GM12864 (cell line): ENCODE measurements at regions not wholly inside any gene's neighbourhood (a gene's known extent, or its start where the extent isn't known, plus 50 kb on each side); places are given as distances from the start of the nearest gene placed in this dataset.

Source experiments
- DNase-seq: peaks from one replicate; pipeline ENCODE4 v3.0.0-alpha.2; 2011; ENCODE audit warnings: low read depth
- H3K4me3 ChIP-seq: 2 replicates; pipeline ENCODE4 v1.5.1; 2011; ENCODE audit warnings: mild to moderate bottlenecking, low read depth, low read length, control low read depth
- TF ChIP-seq, protein P1 (sequence below): IDR thresholded peaks from 2 replicates; pipeline ENCODE4 v1.5.1; 2011; ENCODE audit warnings: low read depth, mild to moderate bottlenecking, moderate library complexity, low read length, control low read depth, inconsistent platforms; ENCODE audit errors: missing control alignments

DNA sequence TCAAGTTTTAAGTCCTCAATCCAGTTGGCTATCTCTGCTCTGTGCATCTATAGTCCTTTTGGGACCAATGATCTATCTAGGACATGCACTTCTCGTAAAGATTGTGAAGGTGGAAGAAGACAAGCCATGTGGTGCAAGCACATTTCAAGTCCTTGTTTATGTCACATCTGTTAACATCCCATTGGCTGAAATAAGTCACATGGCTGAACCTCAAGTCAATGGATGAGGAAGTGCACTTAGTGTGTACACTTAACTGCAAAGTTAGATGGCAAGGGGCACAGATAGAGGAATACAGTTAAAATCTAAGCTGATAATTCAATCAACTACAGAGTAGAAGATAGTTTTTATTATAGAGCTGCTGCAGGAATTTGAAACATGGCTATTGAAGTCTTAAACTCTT lies 362.8 kb upstream of the TBX3 start:
- TF ChIP-seq, protein P1, sequence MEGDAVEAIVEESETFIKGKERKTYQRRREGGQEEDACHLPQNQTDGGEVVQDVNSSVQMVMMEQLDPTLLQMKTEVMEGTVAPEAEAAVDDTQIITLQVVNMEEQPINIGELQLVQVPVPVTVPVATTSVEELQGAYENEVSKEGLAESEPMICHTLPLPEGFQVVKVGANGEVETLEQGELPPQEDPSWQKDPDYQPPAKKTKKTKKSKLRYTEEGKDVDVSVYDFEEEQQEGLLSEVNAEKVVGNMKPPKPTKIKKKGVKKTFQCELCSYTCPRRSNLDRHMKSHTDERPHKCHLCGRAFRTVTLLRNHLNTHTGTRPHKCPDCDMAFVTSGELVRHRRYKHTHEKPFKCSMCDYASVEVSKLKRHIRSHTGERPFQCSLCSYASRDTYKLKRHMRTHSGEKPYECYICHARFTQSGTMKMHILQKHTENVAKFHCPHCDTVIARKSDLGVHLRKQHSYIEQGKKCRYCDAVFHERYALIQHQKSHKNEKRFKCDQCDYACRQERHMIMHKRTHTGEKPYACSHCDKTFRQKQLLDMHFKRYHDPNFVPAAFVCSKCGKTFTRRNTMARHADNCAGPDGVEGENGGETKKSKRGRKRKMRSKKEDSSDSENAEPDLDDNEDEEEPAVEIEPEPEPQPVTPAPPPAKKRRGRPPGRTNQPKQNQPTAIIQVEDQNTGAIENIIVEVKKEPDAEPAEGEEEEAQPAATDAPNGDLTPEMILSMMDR = no peak
- H3K4me3 ChIP-seq = no peak overlapping the region
- DNase-seq = no peak

DNA sequence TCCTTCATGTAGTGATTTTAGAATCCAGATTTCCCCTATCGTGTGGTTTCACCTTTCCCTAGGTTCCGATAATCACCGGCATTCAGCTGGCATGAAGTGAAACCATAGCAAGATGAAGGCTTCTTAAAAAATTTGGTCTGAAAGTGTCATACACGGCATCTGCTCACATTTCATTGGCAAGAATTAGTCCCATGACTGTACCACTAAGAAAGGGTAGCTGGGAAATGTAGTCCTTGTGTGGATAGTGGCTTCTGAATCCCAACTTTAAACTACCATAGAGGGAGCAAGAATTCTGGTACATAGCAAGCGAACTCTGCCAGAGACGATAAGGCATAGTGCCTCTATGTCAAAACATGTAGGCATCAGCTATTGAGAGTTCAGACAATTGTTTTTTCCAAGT lies 360.1 kb upstream of the TBX3 start:
- H3K4me3 ChIP-seq = no peak overlapping the region
- TF ChIP-seq, protein P1 = no peak
- DNase-seq = no peak

DNA sequence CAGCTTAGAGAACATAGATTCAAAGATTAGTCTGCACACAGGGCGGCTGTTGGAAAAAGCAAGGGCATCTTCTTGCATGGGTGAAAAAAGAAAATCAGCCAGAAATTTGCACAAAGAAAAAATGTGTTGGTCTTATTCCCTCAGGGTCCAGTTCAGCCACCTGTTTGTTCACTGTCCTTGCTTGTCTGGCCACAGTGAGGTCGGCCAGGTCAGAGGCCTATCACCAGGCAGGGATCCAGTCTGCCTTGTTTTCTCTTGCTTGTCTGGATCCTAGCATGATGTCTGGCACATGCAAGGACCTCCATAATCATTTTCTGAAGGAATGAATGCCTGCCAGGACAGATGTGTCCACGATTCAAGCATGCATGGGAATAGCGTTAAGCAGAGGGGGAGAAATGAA lies 359.1 kb upstream of the TBX3 start:
- TF ChIP-seq, protein P1 = no peak
- no peak for DNase-seq
- no peak overlapping the region for H3K4me3 ChIP-seq

DNA sequence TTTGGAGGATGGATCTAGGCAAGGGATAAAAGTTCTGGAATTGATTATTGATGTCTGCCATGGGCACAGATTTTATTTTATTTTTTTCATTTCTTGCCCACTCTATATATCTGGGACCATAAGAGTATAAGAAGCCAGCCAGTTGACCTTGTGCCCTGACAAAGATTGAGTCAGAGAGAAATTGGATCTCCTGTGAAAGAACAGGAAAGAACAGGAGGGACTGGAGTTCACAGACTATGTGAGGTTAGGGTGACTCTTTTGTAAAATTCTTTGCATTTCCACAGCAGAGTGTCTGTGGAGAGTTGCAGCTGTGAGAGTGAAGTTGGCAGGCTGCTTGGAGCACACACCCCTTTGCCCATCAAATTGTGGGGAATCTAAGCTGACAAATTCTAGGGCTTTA lies 358.4 kb upstream of the TBX3 start:
- TF ChIP-seq, protein P1 = no peak
- no peak overlapping the region for H3K4me3 ChIP-seq
- DNase-seq = no peak

DNA sequence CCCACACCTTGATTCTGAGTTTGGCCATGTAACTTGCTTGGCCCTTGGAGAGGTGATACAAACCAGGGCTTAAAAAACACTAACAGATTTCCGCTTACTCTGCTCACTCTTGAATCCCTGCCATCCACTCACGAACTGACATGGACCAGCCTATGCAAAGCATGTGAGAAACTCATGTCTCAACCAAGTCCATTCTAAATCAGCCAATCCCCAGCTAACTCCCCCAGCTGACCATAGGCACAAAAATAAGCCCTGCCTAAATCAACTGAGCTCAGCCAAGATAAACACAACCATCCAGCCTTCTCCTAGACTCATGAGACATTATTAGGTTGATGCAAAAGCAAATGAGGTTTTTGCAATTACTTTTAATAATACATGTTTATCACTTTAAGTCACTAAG lies 353.9 kb upstream of the TBX3 start:
- no peak for DNase-seq
- TF ChIP-seq, protein P1 = no peak
- no peak overlapping the region for H3K4me3 ChIP-seq

DNA sequence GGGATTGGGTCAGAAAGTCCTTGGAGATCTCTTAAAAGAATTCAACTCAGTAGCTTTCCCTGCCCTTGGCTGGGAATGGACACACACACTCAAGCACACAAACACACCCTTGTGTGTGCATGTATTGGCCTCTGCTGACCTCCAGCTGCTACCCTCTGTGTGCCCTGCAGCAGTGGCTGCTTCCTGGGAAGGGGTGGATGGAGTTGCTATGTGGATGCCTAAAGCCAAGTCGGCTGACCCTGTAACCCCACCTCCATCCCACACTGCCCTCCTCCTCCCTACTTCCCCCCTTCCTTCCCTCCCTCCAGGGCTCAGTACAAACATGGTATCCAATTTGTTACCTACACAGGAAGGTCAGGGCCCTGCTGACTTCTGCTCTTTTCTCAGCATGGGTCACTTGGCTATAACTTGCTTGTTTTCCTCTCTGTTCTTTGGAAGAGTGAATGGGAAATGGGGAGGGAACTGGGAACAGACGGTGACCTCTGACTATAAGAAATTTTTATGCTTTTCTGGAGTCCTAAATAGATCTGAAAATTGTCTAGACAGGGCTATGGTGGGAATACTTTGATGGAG lies 351.6 kb upstream of the TBX3 start:
- TF ChIP-seq, protein P1 = no peak
- H3K4me3 ChIP-seq = no peak overlapping the region
- no peak for DNase-seq

DNA sequence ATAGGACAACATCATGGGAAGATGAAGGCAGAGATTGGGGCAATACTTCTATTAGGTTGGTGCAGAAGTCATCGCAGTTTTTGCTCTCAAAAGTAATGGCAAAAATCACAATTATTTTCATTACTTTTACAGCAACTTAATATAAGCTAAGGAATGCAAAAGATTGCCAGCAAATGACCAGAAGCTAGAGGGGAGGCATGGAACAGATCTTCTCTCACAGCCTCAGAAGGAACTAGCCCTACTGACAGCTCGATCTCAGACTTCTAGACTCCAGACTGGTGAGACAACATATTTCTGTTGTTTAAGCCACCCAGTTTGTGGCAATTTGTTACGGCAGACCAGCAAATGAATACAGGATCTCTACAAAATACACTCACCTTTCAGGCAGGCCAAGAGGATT lies 348.5 kb upstream of the TBX3 start:
- H3K4me3 ChIP-seq = no peak overlapping the region
- TF ChIP-seq, protein P1 = no peak
- DNase-seq = no peak
